GM23248 (cell line): ENCODE measurements at regions not wholly inside any gene's neighbourhood (a gene's known extent, or its start where the extent isn't known, plus 50 kb on each side); places are given as distances from the start of the nearest gene placed in this dataset.

ENCODE experiments used
- EZH2 ChIP-seq: fragments of 200-600 bp; sonication (generic); IDR thresholded peaks from 2 replicates; pipeline ENCODE4 v1.6.1; 2018; ENCODE audit warnings: antibody characterized with exemption, mild to moderate bottlenecking; ENCODE audit not compliant: insufficient read depth, poor library complexity, severe bottlenecking
- EZH2phosphoT487 ChIP-seq: fragments of 200-600 bp; sonication (generic); IDR thresholded peaks from 2 replicates; pipeline ENCODE4 v1.6.1; 2018; ENCODE audit warnings: antibody characterized with exemption, moderate library complexity, mild to moderate bottlenecking, low read depth; ENCODE audit not compliant: insufficient read depth

DNA sequence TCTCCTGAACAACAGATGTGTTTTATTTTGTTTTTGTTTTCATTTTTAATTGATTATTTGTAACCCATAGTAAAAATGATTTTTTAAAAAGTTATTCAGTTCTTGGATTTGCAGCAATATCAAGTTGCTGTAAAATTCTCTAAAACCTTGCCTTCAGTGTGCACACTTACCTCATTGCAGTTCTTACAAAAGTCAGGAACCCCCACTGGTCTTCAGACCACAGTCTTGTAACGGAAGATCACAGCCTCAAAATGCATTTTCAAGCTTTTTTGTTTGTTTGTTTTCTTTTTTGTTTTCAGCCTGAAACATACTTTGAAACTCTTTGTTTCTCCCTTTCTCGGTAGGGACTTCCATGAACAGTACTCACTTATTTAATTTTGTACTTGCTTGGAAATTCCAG lies 1012.8 kb upstream of the GYPC start:
- no peak for TF ChIP-seq EZH2
- no peak for TF ChIP-seq EZH2phosphoT487
